Stimulated activated CD8-positive, alpha-beta memory T cell treated with anti-CD3 and anti-CD28 coated beads, Interleukin-15, amount 100 ng/mL, for 48 hours (primary cell): ENCODE measurements at regions not wholly inside any gene's neighbourhood (a gene's known extent, or its start where the extent isn't known, plus 50 kb on each side); places are given as distances from the start of the nearest gene placed in this dataset.

Source experiments
- DNase-seq, 2 donors: peaks; one replicate each; pipeline ENCODE4 v3.0.0-alpha.2; 2020; ENCODE audit warnings: low read depth in 2 of 2

GRCh38 chr13:44093607-44094564 lies 214.2 kb downstream of the LACC1 start:
- DNase-seq: no peak

- no peak for DNase-seq
These were observed 217.2 kb downstream of the LACC1 start for GRCh38 chr13:44096901-44097300.

- no peak for DNase-seq
These were observed 218.9 kb downstream of the LACC1 start for GRCh38 chr13:44098559-44098958.

GRCh38 chr13:44101347-44102083 lies 221.8 kb downstream of the LACC1 start:
- DNase-seq: no peak

GRCh38 chr13:44103429-44104196 lies 223.9 kb downstream of the LACC1 start:
- DNase-seq: no peak

- no peak for DNase-seq
These were observed 224.4 kb downstream of the LACC1 start for GRCh38 chr13:44104197-44104490.

- DNase-seq: no peak
These were observed 225.3 kb downstream of the LACC1 start for GRCh38 chr13:44104969-44105368.

- no peak for DNase-seq
These were observed 226.8 kb downstream of the LACC1 start for GRCh38 chr13:44106266-44107152.

GRCh38 chr13:44107357-44108121 lies 227.8 kb downstream of the LACC1 start:
- DNase-seq: no peak

GRCh38 chr13:44108331-44108858 lies 228.7 kb downstream of the LACC1 start:
- DNase-seq: no peak

GRCh38 chr13:44110091-44110621 lies 230.5 kb downstream of the LACC1 start:
- no peak for DNase-seq

GRCh38 chr13:44111701-44112100 lies 232.0 kb downstream of the LACC1 start:
- no peak for DNase-seq

GRCh38 chr13:44112700-44113329 lies 233.1 kb downstream of the LACC1 start:
- no peak for DNase-seq

GRCh38 chr13:44116562-44117332 lies 237.0 kb downstream of the LACC1 start:
- DNase-seq: no peak

- DNase-seq: no peak
These were observed 237.6 kb downstream of the LACC1 start for GRCh38 chr13:44117351-44117750.

- DNase-seq: no peak
These were observed 238.1 kb downstream of the LACC1 start for GRCh38 chr13:44117816-44118215.

GRCh38 chr13:44118881-44119280 lies 239.2 kb downstream of the LACC1 start:
- DNase-seq: no peak

- no peak for DNase-seq
These were observed 240.3 kb downstream of the LACC1 start for GRCh38 chr13:44120043-44120442.
